ENCODE measurements at regions not wholly inside any gene's neighbourhood (a gene's known extent, or its start where the extent isn't known, plus 50 kb on each side); places are given as distances from the start of the nearest gene placed in this dataset.

GRCh38 chr13:90492872-90493271 lies 854.6 kb upstream of the MIR17HG start:
- TF ChIP-seq CTCF (conservative IDR thresholded peaks at IDR 0.05; ENCODE audit: low read depth, low read length) (no peak), EZH2 (IDR thresholded peaks at IDR 0.05; ENCODE audit: low read length, unreplicated experiment) (no peak)
